HCT116 (cell line): ENCODE measurements at regions not wholly inside any gene's neighbourhood (a gene's known extent, or its start where the extent isn't known, plus 50 kb on each side); places are given as distances from the start of the nearest gene placed in this dataset.

Experiments used
- ATAC-seq: fragments of 200-7000 bp; cut with Tn5 transposase; 2 replicates; pipeline ENCODE4 v1.9.1; 2020; ENCODE audit warnings: mild to moderate bottlenecking, moderate library complexity
- BruUV-seq: library from RNA; stranded (reverse); fragments of 400-500 nt; replicated peaks from 2 replicates; lab custom pipeline; 2021; lab: Mats Ljungman, UMichigan
- CTCF ChIA-PET: fragments of 300-600 bp; sonication (Branson Sonifier 250); formaldehyde crosslinking; loops from one replicate; lab custom pipeline; 2021; ENCODE audit warnings: antibody characterized with exemption; lab: Charles Lee
- POLR2A ChIA-PET: fragments of 300-600, 350-600 bp; sonication (Branson Sonifier 250); formaldehyde crosslinking; loops from one replicate; lab custom pipeline; 2021; ENCODE audit warnings: antibody characterized with exemption; lab: Charles Lee
- RAD21 ChIA-PET, 2 experiments: fragments of 300-600 bp; sonication (Branson Sonifier 250); formaldehyde crosslinking; loops; one replicate each; lab custom pipeline; 2023; ENCODE audit warnings: low total read pairs in 2 of 2; ENCODE audit not compliant: uncharacterized antibody in 2 of 2, unreplicated experiment in 2 of 2, low non-redundant PET in 1 of 2; lab: Charles Lee
- DNase-seq: peaks from one replicate; pipeline ENCODE4 v3.0.0-alpha.2; 2010; ENCODE audit warnings: low read depth, low spot score
- H2AFZ ChIP-seq: fragments of 200-600 bp; shearing (Covaris generic), sonication (generic); 2 replicates; pipeline ENCODE4 v1.6.1; 2017; ENCODE audit warnings: low read depth, mixed run types, mixed read lengths, antibody characterized with exemption, low read length; ENCODE audit not compliant: poor library complexity, severe bottlenecking
- H3K27ac ChIP-seq: 2 replicates; pipeline ENCODE4 v1.5.1; 2012; ENCODE audit warnings: low read depth, low read length
- H3K27me3 ChIP-seq: fragments of 200-600 bp; sonication (generic); 2 replicates; pipeline ENCODE4 v1.6.1; 2016; ENCODE audit warnings: mixed run types, low read length, mixed read lengths; ENCODE audit not compliant: insufficient read depth
- H3K36me3 ChIP-seq, 2 experiments: fragments of 200-500 bp in 1 of 2; fragments of 200-600 bp in 1 of 2; sonication (Bioruptor generic) in 1 of 2; sonication (generic) in 1 of 2; 2 replicates each; pipeline versions ENCODE4 v1.5.1 to v1.6.1; 2014 to 2016; ENCODE audit warnings: low read length in 2 of 2, inconsistent platforms in 1 of 2, mixed read lengths in 1 of 2, mixed run types in 1 of 2; ENCODE audit not compliant: insufficient read depth in 2 of 2, control insufficient read depth in 1 of 2
- H3K4me1 ChIP-seq, 2 experiments: fragments of 200-600 bp in 1 of 2; sonication (generic) in 1 of 2; 2 replicates each; pipeline versions ENCODE4 v1.5.1 to v1.6.1; 2012 to 2017; ENCODE audit warnings: low read length in 2 of 2, inconsistent platforms in 1 of 2, mild to moderate bottlenecking in 1 of 2, mixed read lengths in 1 of 2, mixed run types in 1 of 2, moderate library complexity in 1 of 2; ENCODE audit not compliant: insufficient read depth in 2 of 2, control insufficient read depth in 1 of 2
- H3K4me2 ChIP-seq: fragments of 200-600 bp; sonication (generic); 2 replicates; pipeline ENCODE4 v1.6.1; 2017; ENCODE audit warnings: mixed run types, low read length, mixed read lengths
- H3K4me3 ChIP-seq, 2 experiments: fragments of 200-600 bp in 1 of 2; sonication (generic) in 1 of 2; replicated peaks in 1 of 2; 2 replicates each; pipeline ENCODE4 v1.5.1; 2011 to 2016; ENCODE audit warnings: low read length in 2 of 2, control low read depth in 1 of 2, low read depth in 1 of 2, mild to moderate bottlenecking in 1 of 2, mixed read lengths in 1 of 2, mixed run types in 1 of 2
- H3K79me2 ChIP-seq: fragments of 200-600 bp; sonication (generic); 2 replicates; pipeline ENCODE4 v1.6.1; 2017; ENCODE audit warnings: mild to moderate bottlenecking, mixed run types, low read length, moderate library complexity, mixed read lengths; ENCODE audit not compliant: insufficient read depth
- H3K9ac ChIP-seq: fragments of 200-600 bp; sonication (generic); 2 replicates; pipeline ENCODE4 v1.6.1; 2016; ENCODE audit warnings: low read length, mixed read lengths
- H3K9me2 ChIP-seq: fragments of 200-600 bp; sonication (generic), shearing (Covaris generic); 2 replicates; pipeline ENCODE4 v1.6.1; 2017; ENCODE audit warnings: mixed run types, mild to moderate bottlenecking, moderate library complexity; ENCODE audit not compliant: insufficient read depth
- H3K9me3 ChIP-seq, 2 experiments: fragments of 200-500 bp in 1 of 2; fragments of 200-600 bp in 1 of 2; sonication (Bioruptor generic) in 1 of 2; sonication (generic) in 1 of 2; 2 replicates each; pipeline ENCODE4 v1.6.1; 2014 to 2017; ENCODE audit warnings: low read length in 2 of 2, mixed read lengths in 2 of 2, inconsistent platforms in 1 of 2, low read depth in 1 of 2, mild to moderate bottlenecking in 1 of 2, mixed run types in 1 of 2, moderate library complexity in 1 of 2; ENCODE audit not compliant: control insufficient read depth in 1 of 2, insufficient read depth in 1 of 2
- H4K20me1 ChIP-seq: fragments of 200-600 bp; sonication (generic), shearing (Covaris generic); 2 replicates; pipeline ENCODE4 v1.6.1; 2017; ENCODE audit warnings: mixed run types, mild to moderate bottlenecking, moderate library complexity; ENCODE audit not compliant: insufficient read depth
- ATF3 ChIP-seq: IDR thresholded peaks from 2 replicates; pipeline ENCODE4 v1.6.1; 2012
- CBX3 ChIP-seq: IDR thresholded peaks from 2 replicates; pipeline ENCODE4 v1.6.1; 2012; ENCODE audit warnings: low read depth
- CEBPB ChIP-seq: IDR thresholded peaks from 2 replicates; pipeline ENCODE4 v1.6.1; 2012; ENCODE audit warnings: low read depth
- ELF1 ChIP-seq: IDR thresholded peaks from 2 replicates; pipeline ENCODE4 v1.6.1; 2012; ENCODE audit warnings: low read depth, borderline replicate concordance
- EZH2 ChIP-seq: fragments of 200-600 bp; sonication (generic); IDR thresholded peaks from 2 replicates; pipeline ENCODE4 v1.6.1; 2017; ENCODE audit warnings: antibody characterized with exemption, mixed run types
- FOSL1 ChIP-seq: IDR thresholded peaks from 2 replicates; pipeline ENCODE4 v1.6.1; 2012; ENCODE audit warnings: low read depth
- JUND ChIP-seq: IDR thresholded peaks from 2 replicates; pipeline ENCODE4 v1.6.1; 2012
- MAX ChIP-seq: IDR thresholded peaks from 2 replicates; pipeline ENCODE4 v1.6.1; 2012
- POLR2AphosphoS5 ChIP-seq: IDR thresholded peaks from 2 replicates; pipeline ENCODE4 v1.6.1; 2011; ENCODE audit warnings: mild to moderate bottlenecking, low read depth, low read length, moderate library complexity
- RAD21 ChIP-seq: IDR thresholded peaks from 2 replicates; pipeline ENCODE4 v1.6.1; 2012; ENCODE audit warnings: low read depth, mild to moderate bottlenecking
- SIN3A ChIP-seq: IDR thresholded peaks from 2 replicates; pipeline ENCODE4 v1.6.1; 2012; ENCODE audit warnings: low read depth
- SP1 ChIP-seq: IDR thresholded peaks from 2 replicates; pipeline ENCODE4 v1.6.1; 2012; ENCODE audit warnings: low read depth
- SRF ChIP-seq: IDR thresholded peaks from 2 replicates; pipeline ENCODE4 v1.6.1; 2012; ENCODE audit warnings: low read depth
- TCF7L2 ChIP-seq: IDR thresholded peaks from 2 replicates; pipeline ENCODE4 v1.7.0; 2011; ENCODE audit warnings: borderline replicate concordance, inconsistent platforms; ENCODE audit not compliant: insufficient read depth, insufficient read length; ENCODE audit errors: extremely low read depth
- YY1 ChIP-seq: IDR thresholded peaks from 2 replicates; pipeline ENCODE4 v1.6.1; 2011; ENCODE audit warnings: low read length, low read depth, moderate library complexity, mild to moderate bottlenecking; ENCODE audit not compliant: insufficient replicate concordance; ENCODE audit errors: extremely low read depth
- ZFX ChIP-seq: fragments of 450-650 bp; IDR thresholded peaks from 2 replicates; pipeline ENCODE4 v1.6.1; 2017
- ZNF274 ChIP-seq: fragments of 200-500 bp; sonication (Bioruptor generic); IDR thresholded peaks from 2 replicates; pipeline ENCODE4 v1.6.1; 2014; ENCODE audit warnings: mild to moderate bottlenecking, low read depth, low read length, inconsistent platforms
- intact Hi-C: fragments of 100-400 bp; cut with micrococcal nuclease; formaldehyde crosslinking; loops from 2 replicates; pipeline ENCODE4 v1.10.0; 2022
- TF ChIP-seq, protein P1 (sequence below): IDR thresholded peaks from 2 replicates; pipeline ENCODE4 v1.6.1; 2011; ENCODE audit warnings: mild to moderate bottlenecking, low read length, moderate library complexity; ENCODE audit not compliant: insufficient replicate concordance; ENCODE audit errors: extremely low read depth

GRCh38 chr10:4265964-4266363 lies 481.0 kb upstream of the KLF6 start:
- H3K9ac ChIP-seq, result no peak overlapping the region
- H3K4me1 ChIP-seq, result no peaks in the 10 kb centered on the region
- no peaks in the 10 kb centered on the region for H3K9me2 ChIP-seq
- no peak overlapping the region for H3K27ac ChIP-seq
- intact Hi-C loops, result loop anchor here (5.0 kb wide), 1 partner anchor 1029 kb away; no protein-coding TSS in a partner anchor
- CTCF ChIA-PET, result no interaction called here
- POLR2A ChIA-PET, result no interaction called here
- no peaks in the 10 kb centered on the region for H3K27me3 ChIP-seq
- no peaks in the 10 kb centered on the region for H3K79me2 ChIP-seq
- no peaks in the 10 kb centered on the region for H3K9me3 ChIP-seq
- no peak overlapping the region for H3K4me2 ChIP-seq
- RAD21 ChIA-PET, result no interaction called here
- no peak for TF ChIP-seq JUND
- TF ChIP-seq ZNF274, result no peak
- no peak for TF ChIP-seq MAX
- TF ChIP-seq CBX3, result no peak
- TF ChIP-seq, protein P1, sequence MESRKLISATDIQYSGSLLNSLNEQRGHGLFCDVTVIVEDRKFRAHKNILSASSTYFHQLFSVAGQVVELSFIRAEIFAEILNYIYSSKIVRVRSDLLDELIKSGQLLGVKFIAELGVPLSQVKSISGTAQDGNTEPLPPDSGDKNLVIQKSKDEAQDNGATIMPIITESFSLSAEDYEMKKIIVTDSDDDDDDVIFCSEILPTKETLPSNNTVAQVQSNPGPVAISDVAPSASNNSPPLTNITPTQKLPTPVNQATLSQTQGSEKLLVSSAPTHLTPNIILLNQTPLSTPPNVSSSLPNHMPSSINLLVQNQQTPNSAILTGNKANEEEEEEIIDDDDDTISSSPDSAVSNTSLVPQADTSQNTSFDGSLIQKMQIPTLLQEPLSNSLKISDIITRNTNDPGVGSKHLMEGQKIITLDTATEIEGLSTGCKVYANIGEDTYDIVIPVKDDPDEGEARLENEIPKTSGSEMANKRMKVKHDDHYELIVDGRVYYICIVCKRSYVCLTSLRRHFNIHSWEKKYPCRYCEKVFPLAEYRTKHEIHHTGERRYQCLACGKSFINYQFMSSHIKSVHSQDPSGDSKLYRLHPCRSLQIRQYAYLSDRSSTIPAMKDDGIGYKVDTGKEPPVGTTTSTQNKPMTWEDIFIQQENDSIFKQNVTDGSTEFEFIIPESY, result no peak
- no peak for TF ChIP-seq TCF7L2
- no peak for TF ChIP-seq RAD21
- no peak for TF ChIP-seq EZH2
- no peak for TF ChIP-seq SRF
- TF ChIP-seq ATF3, result no peak
- no peak for TF ChIP-seq CEBPB
- no peak for TF ChIP-seq SIN3A
- no peak for TF ChIP-seq YY1
- no peak for TF ChIP-seq ZFX
- no peak for TF ChIP-seq SP1
- no peak for TF ChIP-seq ELF1
- TF ChIP-seq FOSL1, result no peak
- no peak for TF ChIP-seq POLR2AphosphoS5
- DNase-seq (no peak), ATAC-seq (no peak)
- H2AFZ ChIP-seq, result no peak overlapping the region
- BruUV-seq, result no TSS peak
- no peaks in the 10 kb centered on the region for H4K20me1 ChIP-seq
- no peaks in the 10 kb centered on the region for H3K36me3 ChIP-seq
- no peak overlapping the region for H3K4me3 ChIP-seq
